Neural crest cell (in vitro differentiated cells): ENCODE measurements at regions not wholly inside any gene's neighbourhood (a gene's known extent, or its start where the extent isn't known, plus 50 kb on each side); places are given as distances from the start of the nearest gene placed in this dataset.
"Not testable (repeated sequence)": the region's sequence is repeated elsewhere in the genome, so short reads cannot be mapped to it uniquely, and the experiment has no call there.

Experiments
- DNase-seq: peaks from one replicate; pipeline ENCODE4 v3.0.0; 2021; ENCODE audit warnings: low read depth, mixed read lengths, low spot score
- H3K27ac Mint-ChIP-seq: one replicate; pipeline ENCODE4 v1.8.0; 2021; ENCODE audit warnings: mild to moderate bottlenecking, mixed read lengths; ENCODE audit not compliant: unreplicated experiment
- H3K27me3 Mint-ChIP-seq: 2 replicates; pipeline ENCODE4 v1.8.0; 2021; ENCODE audit warnings: low read depth, mild to moderate bottlenecking, mixed read lengths
- H3K36me3 Mint-ChIP-seq: 2 replicates; pipeline ENCODE4 v1.8.0; 2021; ENCODE audit warnings: low read depth, mild to moderate bottlenecking, mixed read lengths
- H3K4me1 Mint-ChIP-seq: 2 replicates; pipeline ENCODE4 v1.8.0; 2021; ENCODE audit warnings: mixed read lengths
- H3K4me3 Mint-ChIP-seq: one replicate; pipeline ENCODE4 v1.8.0; 2021; ENCODE audit warnings: mild to moderate bottlenecking, mixed read lengths
- H3K9me3 Mint-ChIP-seq: 2 replicates; pipeline ENCODE4 v1.8.0; 2021; ENCODE audit warnings: mixed read lengths
- CTCF ChIP-seq: fragments of 200-600 bp; sonication (generic); conservative IDR thresholded peaks from 2 replicates; pipeline ENCODE4 v1.5.0; 2021; ENCODE audit warnings: antibody characterized with exemption, mild to moderate bottlenecking

GRCh38 chr1:105072446-105072845 is 1322.7 kb downstream of the AMY1C start:
- Mint-ChIP-seq H3K9me3 (peaks cover 5% of the 10 kb centered on the region), H3K4me1 (no peaks in the 10 kb centered on the region), H3K27ac (no peak overlapping the region), H3K27me3 (no peaks in the 10 kb centered on the region), H3K4me3 (no peak overlapping the region), H3K36me3 (no peaks in the 10 kb centered on the region)
- DNase-seq = no peak
- TF ChIP-seq CTCF = no peak

GRCh38 chr1:105072850-105073249 is 1323.2 kb downstream of the AMY1C start:
- TF ChIP-seq CTCF = no peak
- no peaks in the 10 kb centered on the region for H3K27me3 Mint-ChIP-seq

GRCh38 chr1:105073660-105074059 is 1324.0 kb downstream of the AMY1C start:
- no peak for TF ChIP-seq CTCF
- Mint-ChIP-seq H3K36me3 (no peaks in the 10 kb centered on the region), H3K27ac (no peak overlapping the region), H3K4me3 (no peak overlapping the region), H3K9me3 (no peaks in the 10 kb centered on the region), H3K4me1 (no peaks in the 10 kb centered on the region), H3K27me3 (no peaks in the 10 kb centered on the region)
- no peak for DNase-seq

More at GRCh38 chr1:105072850-105073249, 1323.2 kb downstream of the AMY1C start:
- no peak for DNase-seq
- H3K36me3 Mint-ChIP-seq = no peaks in the 10 kb centered on the region
- H3K9me3 Mint-ChIP-seq = peaks cover 3% of the 10 kb centered on the region
- no peaks in the 10 kb centered on the region for H3K4me1 Mint-ChIP-seq
- H3K4me3 Mint-ChIP-seq = no peak overlapping the region
- no peak overlapping the region for H3K27ac Mint-ChIP-seq

GRCh38 chr1:105083611-105084010 is 1333.9 kb downstream of the AMY1C start:
- Mint-ChIP-seq H3K36me3 (no peaks in the 10 kb centered on the region), H3K4me1 (no peaks in the 10 kb centered on the region), H3K9me3 (no peaks in the 10 kb centered on the region), H3K4me3 (no peak overlapping the region), H3K27ac (no peak overlapping the region), H3K27me3 (no peaks in the 10 kb centered on the region)
- no peak for TF ChIP-seq CTCF
- no peak for DNase-seq

GRCh38 chr1:105087506-105087905 is 1337.8 kb downstream of the AMY1C start:
- no peak for TF ChIP-seq CTCF
- H3K27me3 Mint-ChIP-seq = peaks cover 2% of the 10 kb centered on the region
- H3K4me3 Mint-ChIP-seq = no peak overlapping the region
- no peaks in the 10 kb centered on the region for H3K9me3 Mint-ChIP-seq
- H3K36me3 Mint-ChIP-seq = no peaks in the 10 kb centered on the region
- DNase-seq = no peak
- no peaks in the 10 kb centered on the region for H3K4me1 Mint-ChIP-seq
- no peak overlapping the region for H3K27ac Mint-ChIP-seq

GRCh38 chr1:105088166-105088565 is 1338.5 kb downstream of the AMY1C start:
- Mint-ChIP-seq H3K27me3 (peaks cover 4% of the 10 kb centered on the region), H3K27ac (no peak overlapping the region), H3K9me3 (no peaks in the 10 kb centered on the region), H3K36me3 (no peaks in the 10 kb centered on the region), H3K4me1 (no peaks in the 10 kb centered on the region), H3K4me3 (no peak overlapping the region)
- no peak for TF ChIP-seq CTCF
- DNase-seq = no peak

- not testable (repeated sequence) for H3K4me1 Mint-ChIP-seq, DNase-seq, H3K4me3 Mint-ChIP-seq, H3K27ac Mint-ChIP-seq, H3K36me3 Mint-ChIP-seq, H3K9me3 Mint-ChIP-seq, H3K27me3 Mint-ChIP-seq
These were observed 1344.2 kb downstream of the AMY1C start for GRCh38 chr1:105093893-105094292.
